ENCODE measurements at regions not wholly inside any gene's neighbourhood (a gene's known extent, or its start where the extent isn't known, plus 50 kb on each side); places are given as distances from the start of the nearest gene placed in this dataset.

DNA sequence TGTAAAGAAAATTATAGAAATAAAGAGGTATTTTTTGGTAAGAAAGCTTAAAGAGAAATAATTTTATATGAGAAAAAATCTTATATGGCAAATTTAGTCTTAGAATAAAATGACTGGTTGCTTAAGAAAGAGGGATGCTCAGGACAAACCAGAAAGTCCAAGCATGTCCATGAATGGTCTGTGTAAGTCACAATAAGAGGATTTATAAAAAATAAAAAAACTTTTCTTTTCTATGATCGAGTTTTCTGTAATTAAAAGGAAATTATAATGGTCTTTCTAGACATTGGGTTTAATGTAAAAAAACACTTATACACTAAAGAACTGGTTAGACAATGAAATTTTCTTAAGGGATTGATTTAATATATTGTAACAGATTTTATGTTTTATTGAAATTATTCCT, 819.6 kb downstream of the TBC1D22A start:
- H3K9me3 ChIP-seq (ENCODE audit: control insufficient read depth, insufficient read depth, low read length), result no peaks in the 10 kb centered on the region
- TF ChIP-seq, protein P1, sequence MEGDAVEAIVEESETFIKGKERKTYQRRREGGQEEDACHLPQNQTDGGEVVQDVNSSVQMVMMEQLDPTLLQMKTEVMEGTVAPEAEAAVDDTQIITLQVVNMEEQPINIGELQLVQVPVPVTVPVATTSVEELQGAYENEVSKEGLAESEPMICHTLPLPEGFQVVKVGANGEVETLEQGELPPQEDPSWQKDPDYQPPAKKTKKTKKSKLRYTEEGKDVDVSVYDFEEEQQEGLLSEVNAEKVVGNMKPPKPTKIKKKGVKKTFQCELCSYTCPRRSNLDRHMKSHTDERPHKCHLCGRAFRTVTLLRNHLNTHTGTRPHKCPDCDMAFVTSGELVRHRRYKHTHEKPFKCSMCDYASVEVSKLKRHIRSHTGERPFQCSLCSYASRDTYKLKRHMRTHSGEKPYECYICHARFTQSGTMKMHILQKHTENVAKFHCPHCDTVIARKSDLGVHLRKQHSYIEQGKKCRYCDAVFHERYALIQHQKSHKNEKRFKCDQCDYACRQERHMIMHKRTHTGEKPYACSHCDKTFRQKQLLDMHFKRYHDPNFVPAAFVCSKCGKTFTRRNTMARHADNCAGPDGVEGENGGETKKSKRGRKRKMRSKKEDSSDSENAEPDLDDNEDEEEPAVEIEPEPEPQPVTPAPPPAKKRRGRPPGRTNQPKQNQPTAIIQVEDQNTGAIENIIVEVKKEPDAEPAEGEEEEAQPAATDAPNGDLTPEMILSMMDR (IDR thresholded peaks at IDR 0.05), result no peak
- H3K4me3 ChIP-seq (ENCODE audit: low read length), result no peak overlapping the region
- WGBS (ENCODE audit: insufficient coverage), result no CpG with 5 or more reads among the region's 1 CpG
- intact Hi-C loops (cut with micrococcal nuclease), result no loop called here
- H3K4me1 ChIP-seq (ENCODE audit: control insufficient read depth, insufficient read depth, low read length), result no peaks in the 10 kb centered on the region
- H3K36me3 ChIP-seq (ENCODE audit: control insufficient read depth, insufficient read depth, low read length), result no peaks in the 10 kb centered on the region
- H3K9me3 Mint-ChIP-seq, result no peaks in the 10 kb centered on the region
- no peak overlapping the region for H3K4me3 Mint-ChIP-seq
- H3K27me3 ChIP-seq (ENCODE audit: control insufficient read depth, insufficient read depth, low read length), result no peaks in the 10 kb centered on the region
- no peak overlapping the region for H3K27ac ChIP-seq (ENCODE audit: low read length)
- H3K27ac Mint-ChIP-seq, result no peak overlapping the region
- no peaks in the 10 kb centered on the region for H3K4me1 Mint-ChIP-seq
- H3K27me3 Mint-ChIP-seq (ENCODE audit: low read depth in 2 of 2), result peaks cover 1 to 5% of the 10 kb centered on the region in 2 donors
- H3K36me3 Mint-ChIP-seq, result no peaks in the 10 kb centered on the region
- ATAC-seq, result no peak
- DNase-seq, result no peak

DNA sequence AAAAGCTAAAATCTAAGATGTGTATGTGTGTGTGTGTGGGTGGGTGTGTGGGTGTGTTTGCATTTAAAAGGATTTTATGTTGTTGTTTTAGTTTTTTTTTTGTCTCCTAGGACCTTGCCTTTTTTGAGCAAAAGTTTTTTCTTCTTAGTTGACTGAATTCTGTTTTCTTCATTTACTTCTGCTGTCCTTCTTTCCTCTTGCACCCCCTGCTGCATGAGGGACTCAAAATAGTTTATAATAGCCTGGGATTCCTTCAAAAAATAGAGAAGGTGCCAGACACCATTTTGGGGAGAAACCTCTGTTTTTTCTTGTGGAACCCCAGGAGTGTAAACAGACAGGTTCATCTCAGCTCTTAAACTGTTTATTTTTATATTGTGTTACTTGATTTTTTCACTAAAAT, 817.7 kb downstream of the TBC1D22A start:
- H3K9me3 Mint-ChIP-seq, result no peaks in the 10 kb centered on the region
- no peaks in the 10 kb centered on the region for H3K36me3 ChIP-seq (ENCODE audit: control insufficient read depth, insufficient read depth, low read length)
- H3K4me3 ChIP-seq (ENCODE audit: low read length), result no peak overlapping the region
- H3K36me3 Mint-ChIP-seq, result no peaks in the 10 kb centered on the region
- peaks cover 5 to 14% of the 10 kb centered on the region in 2 donors for H3K27me3 Mint-ChIP-seq (ENCODE audit: low read depth in 2 of 2)
- no peaks in the 10 kb centered on the region for H3K4me1 Mint-ChIP-seq
- H3K4me1 ChIP-seq (ENCODE audit: control insufficient read depth, insufficient read depth, low read length), result no peaks in the 10 kb centered on the region
- H3K27ac ChIP-seq (ENCODE audit: low read length), result no peak overlapping the region
- intact Hi-C loops (cut with micrococcal nuclease), result no loop called here
- ATAC-seq, result no peak
- no peaks in the 10 kb centered on the region for H3K9me3 ChIP-seq (ENCODE audit: control insufficient read depth, insufficient read depth, low read length)
- no peak overlapping the region for H3K27ac Mint-ChIP-seq
- no peak for DNase-seq
- no peak overlapping the region for H3K4me3 Mint-ChIP-seq
- TF ChIP-seq, protein P1 (IDR thresholded peaks at IDR 0.05), result no peak
- H3K27me3 ChIP-seq (ENCODE audit: control insufficient read depth, insufficient read depth, low read length), result no peaks in the 10 kb centered on the region

DNA sequence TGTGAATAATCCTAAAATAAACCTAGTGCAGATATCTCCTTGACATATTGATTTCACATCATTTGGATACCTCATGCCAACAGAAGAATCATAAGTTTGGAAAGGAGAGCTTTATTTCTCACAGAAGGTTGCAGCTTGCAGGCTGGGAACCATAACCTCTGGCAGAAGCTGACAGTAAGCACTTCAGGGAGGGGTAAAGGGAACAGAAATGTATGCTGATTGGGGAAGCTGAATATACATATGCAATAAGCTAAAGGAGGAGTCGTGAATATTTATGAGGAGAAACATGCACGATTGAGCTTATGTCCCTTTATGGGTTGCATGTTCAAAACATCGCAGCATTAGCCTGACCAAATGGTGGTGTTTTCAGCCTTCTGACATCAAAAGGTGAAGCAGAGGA, 814.5 kb downstream of the TBC1D22A start:
- TF ChIP-seq, protein P1 (IDR thresholded peaks at IDR 0.05), result no peak
- Mint-ChIP-seq H3K27ac (no peak overlapping the region), H3K4me1 (no peaks in the 10 kb centered on the region), H3K27me3 (ENCODE audit: low read depth in 2 of 2) (peaks cover 5 to 15% of the 10 kb centered on the region in 2 donors), H3K9me3 (no peaks in the 10 kb centered on the region), H3K36me3 (no peaks in the 10 kb centered on the region), H3K4me3 (no peak overlapping the region)
- Histone ChIP-seq H3K27ac (ENCODE audit: low read length) (no peak overlapping the region), H3K27me3 (ENCODE audit: control insufficient read depth, insufficient read depth, low read length) (no peaks in the 10 kb centered on the region), H3K36me3 (ENCODE audit: control insufficient read depth, insufficient read depth, low read length) (no peaks in the 10 kb centered on the region), H3K9me3 (ENCODE audit: control insufficient read depth, insufficient read depth, low read length) (no peaks in the 10 kb centered on the region), H3K4me3 (ENCODE audit: low read length) (no peak overlapping the region), H3K4me1 (ENCODE audit: control insufficient read depth, insufficient read depth, low read length) (no peaks in the 10 kb centered on the region)
- DNase-seq (no peak), ATAC-seq (no peak)
- intact Hi-C loops (cut with micrococcal nuclease), result no loop called here
- 86% methylated on average over 3 of the region's 3 CpGs for WGBS (ENCODE audit: insufficient coverage)

DNA sequence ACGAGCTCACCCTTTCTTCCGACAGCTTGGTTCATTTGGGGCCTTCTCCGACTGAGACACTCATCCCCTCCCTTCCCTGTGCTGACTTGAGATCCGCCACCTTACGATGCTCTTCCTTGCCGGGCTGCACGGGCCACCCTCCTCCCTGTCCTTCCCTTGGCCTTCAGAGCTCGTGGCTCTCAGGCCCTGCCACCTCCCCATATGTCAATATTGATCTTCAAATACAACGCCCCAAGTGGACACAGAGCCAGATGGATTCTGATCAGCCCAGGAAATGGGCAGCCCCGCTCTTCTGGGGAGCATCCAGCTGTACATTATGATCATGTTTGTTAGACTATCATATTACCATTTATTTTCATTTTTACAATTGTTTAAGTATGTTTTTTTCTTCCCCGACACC, 812.8 kb downstream of the TBC1D22A start:
- no peaks in the 10 kb centered on the region for H3K4me1 Mint-ChIP-seq
- 88% methylated on average over 10 of the region's 11 CpGs for WGBS (ENCODE audit: insufficient coverage)

More for the DNA sequence above, 812.8 kb downstream of the TBC1D22A start:
- Histone ChIP-seq H3K27ac (ENCODE audit: low read length) (no peak overlapping the region), H3K4me1 (ENCODE audit: control insufficient read depth, insufficient read depth, low read length) (no peaks in the 10 kb centered on the region), H3K27me3 (ENCODE audit: control insufficient read depth, insufficient read depth, low read length) (no peaks in the 10 kb centered on the region), H3K36me3 (ENCODE audit: control insufficient read depth, insufficient read depth, low read length) (no peaks in the 10 kb centered on the region), H3K9me3 (ENCODE audit: control insufficient read depth, insufficient read depth, low read length) (no peaks in the 10 kb centered on the region), H3K4me3 (ENCODE audit: low read length) (no peak overlapping the region)
- TF ChIP-seq, protein P1 (IDR thresholded peaks at IDR 0.05), result no peak
- DNase-seq (no peak), ATAC-seq (no peak)
- Mint-ChIP-seq H3K27me3 (ENCODE audit: low read depth in 2 of 2) (peaks cover 7 to 15% of the 10 kb centered on the region in 2 donors), H3K9me3 (no peaks in the 10 kb centered on the region), H3K36me3 (no peaks in the 10 kb centered on the region), H3K4me3 (no peak overlapping the region), H3K27ac (no peak overlapping the region)
- intact Hi-C loops (cut with micrococcal nuclease), result no loop called here
